Mesenchymal stem cell (in vitro differentiated cells and primary cell): ENCODE measurements at regions not wholly inside any gene's neighbourhood (a gene's known extent, or its start where the extent isn't known, plus 50 kb on each side); places are given as distances from the start of the nearest gene placed in this dataset.

Source experiments
- DNase-seq: peaks from one replicate; pipeline ENCODE4 v3.0.0-alpha.2; 2013
- H2AFZ ChIP-seq: one replicate; pipeline ENCODE4 v1.6.1; 2013; ENCODE audit warnings: low read depth, mild to moderate bottlenecking, control low read depth, inconsistent platforms, low read length, moderate library complexity
- H2AK5ac ChIP-seq: 2 replicates; pipeline ENCODE4 v1.6.1; 2013; ENCODE audit warnings: low read length, moderate library complexity, mild to moderate bottlenecking, inconsistent platforms; ENCODE audit not compliant: severe bottlenecking
- H2BK120ac ChIP-seq: one replicate; pipeline ENCODE4 v1.6.1; 2013; ENCODE audit warnings: low read depth, mild to moderate bottlenecking, inconsistent platforms, low read length, moderate library complexity
- H2BK12ac ChIP-seq, 2 experiments: one replicate each; pipeline ENCODE4 v1.6.1; 2013; ENCODE audit warnings: inconsistent platforms in 2 of 2, low read length in 2 of 2, mild to moderate bottlenecking in 2 of 2, moderate library complexity in 2 of 2, control low read depth in 1 of 2
- H2BK15ac ChIP-seq: one replicate; pipeline ENCODE4 v1.6.1; 2013; ENCODE audit warnings: mild to moderate bottlenecking, low read depth, inconsistent platforms; ENCODE audit not compliant: poor library complexity, severe bottlenecking
- H2BK5ac ChIP-seq: 2 replicates; pipeline ENCODE4 v1.6.1; 2013; ENCODE audit warnings: low read depth, mild to moderate bottlenecking, low read length, control low read depth, inconsistent platforms; ENCODE audit not compliant: poor library complexity, severe bottlenecking
- H3K14ac ChIP-seq, 2 experiments: one replicate each; pipeline ENCODE4 v1.6.1; 2013; ENCODE audit warnings: inconsistent platforms in 2 of 2, low read length in 2 of 2, control low read depth in 1 of 2, mild to moderate bottlenecking in 1 of 2, moderate library complexity in 1 of 2
- H3K18ac ChIP-seq, 2 experiments: one replicate each; pipeline ENCODE4 v1.6.1; 2013; ENCODE audit warnings: inconsistent platforms in 2 of 2, low read length in 2 of 2, control low read depth in 1 of 2, low read depth in 1 of 2, mild to moderate bottlenecking in 1 of 2
- H3K23ac ChIP-seq, 2 experiments: one replicate each; pipeline ENCODE4 v1.6.1; 2013; ENCODE audit warnings: inconsistent platforms in 2 of 2, low read length in 2 of 2, mild to moderate bottlenecking in 2 of 2, moderate library complexity in 2 of 2, control low read depth in 1 of 2
- H3K27ac ChIP-seq: 2 replicates; pipeline ENCODE4 v1.5.1; 2013; ENCODE audit warnings: mild to moderate bottlenecking, moderate library complexity, low read length, control low read depth, inconsistent platforms; ENCODE audit not compliant: poor library complexity, severe bottlenecking
- H3K27me3 ChIP-seq, 2 experiments: 2 replicates each; pipeline versions ENCODE4 v1.6.1 to v1.7.0; 2013; ENCODE audit warnings: low read length in 2 of 2, mild to moderate bottlenecking in 2 of 2, moderate library complexity in 2 of 2, control low read depth in 1 of 2, inconsistent platforms in 1 of 2; ENCODE audit not compliant: control insufficient read depth in 1 of 2, insufficient read depth in 1 of 2
- H3K36me3 ChIP-seq, 2 experiments: 2 replicates each; pipeline versions ENCODE4 v1.6.1 to v1.7.0; 2013; ENCODE audit warnings: low read length in 2 of 2, control low read depth in 1 of 2, inconsistent platforms in 1 of 2, low read depth in 1 of 2, mild to moderate bottlenecking in 1 of 2; ENCODE audit not compliant: insufficient read depth in 2 of 2, control insufficient read depth in 1 of 2
- H3K4ac ChIP-seq, 2 experiments: one replicate each; pipeline ENCODE4 v1.6.1; 2013; ENCODE audit warnings: inconsistent platforms in 2 of 2, low read length in 2 of 2, mild to moderate bottlenecking in 2 of 2, moderate library complexity in 2 of 2, control low read depth in 1 of 2, low read depth in 1 of 2
- H3K4me1 ChIP-seq: 2 replicates; pipeline ENCODE4 v1.6.1; 2013; ENCODE audit warnings: low read depth, low read length, control low read depth; ENCODE audit not compliant: control insufficient read depth, insufficient read depth
- H3K4me2 ChIP-seq: 2 replicates; pipeline ENCODE4 v1.6.1; 2013; ENCODE audit warnings: low read length, mild to moderate bottlenecking, inconsistent platforms; ENCODE audit not compliant: poor library complexity, severe bottlenecking
- H3K4me3 ChIP-seq, 2 experiments: 2 replicates each; pipeline versions ENCODE4 v1.5.1 to v1.7.0; 2013; ENCODE audit warnings: low read length in 2 of 2, mild to moderate bottlenecking in 2 of 2, control low read depth in 1 of 2, low read depth in 1 of 2; ENCODE audit not compliant: insufficient read depth in 1 of 2
- H3K79me1 ChIP-seq: replicated peaks from 2 replicates; pipeline ENCODE4 v1.6.1; 2013; ENCODE audit warnings: mild to moderate bottlenecking, control low read depth, low read length, inconsistent platforms; ENCODE audit not compliant: poor library complexity, severe bottlenecking
- H3K9ac ChIP-seq: 2 replicates; pipeline ENCODE4 v1.7.0; 2013; ENCODE audit warnings: mild to moderate bottlenecking, low read length, moderate library complexity
- H3K9me3 ChIP-seq: 2 replicates; pipeline ENCODE4 v1.7.0; 2013; ENCODE audit warnings: mild to moderate bottlenecking, low read length; ENCODE audit not compliant: control insufficient read depth
- H4K8ac ChIP-seq: one replicate; pipeline ENCODE4 v1.6.1; 2013; ENCODE audit warnings: inconsistent platforms, mild to moderate bottlenecking, low read length, moderate library complexity
- H4K91ac ChIP-seq: one replicate; pipeline ENCODE4 v1.6.1; 2013; ENCODE audit warnings: mild to moderate bottlenecking, low read length, inconsistent platforms
- WGBS: methylation state at CpG from one replicate; pipeline ENCODE4 v1.1.7; 2013; ENCODE audit warnings: mixed read lengths; 5-methylcytosine and 5-hydroxymethylcytosine counted together

- no peaks in the 10 kb centered on the region for H3K36me3 ChIP-seq
These were observed 1331.7 kb downstream of the UQCRFS1 start for GRCh38 chr19:27881213-27881612.

GRCh38 chr19:27876976-27877512 is 1335.9 kb downstream of the UQCRFS1 start:
- H3K9ac ChIP-seq: no peak overlapping the region
- H3K36me3 ChIP-seq: no peaks in the 10 kb centered on the region
- H3K4me2 ChIP-seq: no peak overlapping the region
- no peak overlapping the region for H2AK5ac ChIP-seq
- no peak overlapping the region for H3K18ac ChIP-seq
- WGBS: 48% methylated on average over 6 of the region's 6 CpGs
- no peaks in the 10 kb centered on the region for H3K4me1 ChIP-seq
- H3K23ac ChIP-seq: no peak overlapping the region
- no peak overlapping the region for H3K4me3 ChIP-seq
- no peak overlapping the region for H3K27ac ChIP-seq
- no peak overlapping the region for H2BK15ac ChIP-seq
- no peak overlapping the region for H2BK12ac ChIP-seq
- H4K8ac ChIP-seq: no peak overlapping the region
- no peak overlapping the region for H4K91ac ChIP-seq
- H3K79me1 ChIP-seq: no peaks in the 10 kb centered on the region
- no peak overlapping the region for H3K14ac ChIP-seq
- peaks cover 21% of the 10 kb centered on the region for H3K9me3 ChIP-seq
- H2AFZ ChIP-seq: no peak overlapping the region
- DNase-seq: no peak
- H2BK120ac ChIP-seq: no peak overlapping the region
- H2BK5ac ChIP-seq: no peak overlapping the region
- no peaks in the 10 kb centered on the region for H3K27me3 ChIP-seq
- no peak overlapping the region for H3K4ac ChIP-seq

More at GRCh38 chr19:27881213-27881612, 1331.7 kb downstream of the UQCRFS1 start:
- H3K9me3 ChIP-seq: peaks cover 4% of the 10 kb centered on the region
- H2AK5ac ChIP-seq: no peak overlapping the region
- H3K4me1 ChIP-seq: no peaks in the 10 kb centered on the region
- H3K4me2 ChIP-seq: no peak overlapping the region
- no peak overlapping the region for H2BK12ac ChIP-seq
- 77% methylated on average over 3 of the region's 3 CpGs for WGBS
- H2BK15ac ChIP-seq: no peak overlapping the region
- no peak overlapping the region for H4K8ac ChIP-seq
- no peaks in the 10 kb centered on the region for H3K79me1 ChIP-seq
- H4K91ac ChIP-seq: no peak overlapping the region
- no peak overlapping the region for H2BK120ac ChIP-seq
- no peak overlapping the region for H3K27ac ChIP-seq
- no peak overlapping the region for H2AFZ ChIP-seq
- no peak overlapping the region for H3K4ac ChIP-seq
- no peak overlapping the region for H3K4me3 ChIP-seq
- no peak overlapping the region for H3K14ac ChIP-seq
- no peak overlapping the region for H2BK5ac ChIP-seq
- H3K9ac ChIP-seq: no peak overlapping the region
- H3K27me3 ChIP-seq: no peaks in the 10 kb centered on the region
- DNase-seq: no peak
- H3K23ac ChIP-seq: no peak overlapping the region
- no peak overlapping the region for H3K18ac ChIP-seq

GRCh38 chr19:27876489-27876888 is 1336.5 kb downstream of the UQCRFS1 start:
- H3K27ac ChIP-seq: no peak overlapping the region
- H3K4me3 ChIP-seq: no peak overlapping the region
- H2AK5ac ChIP-seq: no peak overlapping the region
- H3K18ac ChIP-seq: no peak overlapping the region
- H3K4me1 ChIP-seq: no peaks in the 10 kb centered on the region
- H2BK15ac ChIP-seq: no peak overlapping the region
- no peak overlapping the region for H2BK120ac ChIP-seq
- H2BK12ac ChIP-seq: no peak overlapping the region
- H3K27me3 ChIP-seq: no peaks in the 10 kb centered on the region
- no peaks in the 10 kb centered on the region for H3K79me1 ChIP-seq
- 52% methylated on average over 3 of the region's 3 CpGs for WGBS
- H3K9me3 ChIP-seq: peaks cover 21% of the 10 kb centered on the region
- DNase-seq: no peak
- no peak overlapping the region for H4K8ac ChIP-seq
- H3K4ac ChIP-seq: no peak overlapping the region
- H2AFZ ChIP-seq: no peak overlapping the region
- no peak overlapping the region for H2BK5ac ChIP-seq
- no peak overlapping the region for H3K4me2 ChIP-seq
- no peak overlapping the region for H3K9ac ChIP-seq
- no peak overlapping the region for H3K14ac ChIP-seq
- H3K36me3 ChIP-seq: no peaks in the 10 kb centered on the region
- no peak overlapping the region for H3K23ac ChIP-seq
- no peak overlapping the region for H4K91ac ChIP-seq

- H4K91ac ChIP-seq: no peak overlapping the region
- no peak overlapping the region for H2BK15ac ChIP-seq
- H3K14ac ChIP-seq: no peak overlapping the region
- H3K27me3 ChIP-seq: no peaks in the 10 kb centered on the region
- H3K9ac ChIP-seq: no peak overlapping the region
- H3K9me3 ChIP-seq: peaks cover 25% of the 10 kb centered on the region
- no peak overlapping the region for H2AFZ ChIP-seq
- H3K4me1 ChIP-seq: no peaks in the 10 kb centered on the region
- no peak overlapping the region for H3K4ac ChIP-seq
- no peaks in the 10 kb centered on the region for H3K36me3 ChIP-seq
- no peak overlapping the region for H3K18ac ChIP-seq
- H2BK5ac ChIP-seq: no peak overlapping the region
- H3K27ac ChIP-seq: no peak overlapping the region
- no peak overlapping the region for H3K4me2 ChIP-seq
- no peak overlapping the region for H2BK12ac ChIP-seq
- DNase-seq: no peak
- 56% methylated on average over 4 of the region's 4 CpGs for WGBS
- no peak overlapping the region for H3K4me3 ChIP-seq
- H2AK5ac ChIP-seq: no peak overlapping the region
- no peak overlapping the region for H2BK120ac ChIP-seq
- H3K23ac ChIP-seq: no peak overlapping the region
- H3K79me1 ChIP-seq: no peaks in the 10 kb centered on the region
- H4K8ac ChIP-seq: no peak overlapping the region
These were observed 1340.6 kb downstream of the UQCRFS1 start for GRCh38 chr19:27872370-27872769.
